GOT3 (cell line): ENCODE measurements at regions not wholly inside any gene's neighbourhood (a gene's known extent, or its start where the extent isn't known, plus 50 kb on each side); places are given as distances from the start of the nearest gene placed in this dataset.
A peak's percentile ranks its signal among the peaks of the same experiment; 100 is the strongest.

Source experiments
- DNase-seq: peaks from one replicate; lab custom pipeline; 2025; ENCODE audit warnings: mixed read lengths; lab: John Stamatoyannopoulos, UW

DNA sequence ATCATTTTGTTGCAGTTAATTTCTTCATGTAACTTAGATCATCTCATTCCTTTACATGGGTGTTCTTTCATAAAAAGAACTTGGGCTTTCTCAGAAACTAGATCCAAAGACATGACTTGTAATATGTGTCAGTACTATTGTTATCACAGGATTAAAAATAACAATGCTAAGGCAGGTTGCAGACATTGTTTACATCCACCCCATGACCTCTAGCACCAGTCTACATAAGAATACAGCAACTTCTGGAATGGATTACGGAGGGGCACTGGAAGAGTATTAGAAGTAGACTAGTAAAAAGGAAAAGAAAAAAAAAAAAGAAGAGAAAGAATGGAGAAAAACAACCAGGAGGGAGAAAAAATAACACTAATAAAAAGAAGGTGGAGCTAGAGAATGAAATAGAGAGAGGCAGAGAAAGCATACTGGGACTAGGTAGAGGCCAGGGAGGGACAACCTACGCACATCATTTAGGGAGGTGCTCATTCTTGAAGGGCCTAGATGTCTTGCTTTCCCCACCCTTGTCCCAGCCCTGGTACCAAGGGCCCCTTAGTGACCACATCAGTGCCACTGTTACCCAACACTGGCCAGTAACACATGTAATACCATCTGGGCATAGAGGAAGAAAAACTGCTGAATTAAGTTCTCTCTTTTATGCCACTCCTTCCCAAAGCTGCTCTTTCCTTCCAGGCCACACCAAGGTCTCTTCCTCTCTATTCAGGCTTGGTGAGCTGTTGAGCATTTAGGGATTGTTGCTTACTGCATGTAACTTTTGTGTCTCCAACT lies 70.6 kb upstream of the KLF7 start:
- DNase-seq: no peak

DNA sequence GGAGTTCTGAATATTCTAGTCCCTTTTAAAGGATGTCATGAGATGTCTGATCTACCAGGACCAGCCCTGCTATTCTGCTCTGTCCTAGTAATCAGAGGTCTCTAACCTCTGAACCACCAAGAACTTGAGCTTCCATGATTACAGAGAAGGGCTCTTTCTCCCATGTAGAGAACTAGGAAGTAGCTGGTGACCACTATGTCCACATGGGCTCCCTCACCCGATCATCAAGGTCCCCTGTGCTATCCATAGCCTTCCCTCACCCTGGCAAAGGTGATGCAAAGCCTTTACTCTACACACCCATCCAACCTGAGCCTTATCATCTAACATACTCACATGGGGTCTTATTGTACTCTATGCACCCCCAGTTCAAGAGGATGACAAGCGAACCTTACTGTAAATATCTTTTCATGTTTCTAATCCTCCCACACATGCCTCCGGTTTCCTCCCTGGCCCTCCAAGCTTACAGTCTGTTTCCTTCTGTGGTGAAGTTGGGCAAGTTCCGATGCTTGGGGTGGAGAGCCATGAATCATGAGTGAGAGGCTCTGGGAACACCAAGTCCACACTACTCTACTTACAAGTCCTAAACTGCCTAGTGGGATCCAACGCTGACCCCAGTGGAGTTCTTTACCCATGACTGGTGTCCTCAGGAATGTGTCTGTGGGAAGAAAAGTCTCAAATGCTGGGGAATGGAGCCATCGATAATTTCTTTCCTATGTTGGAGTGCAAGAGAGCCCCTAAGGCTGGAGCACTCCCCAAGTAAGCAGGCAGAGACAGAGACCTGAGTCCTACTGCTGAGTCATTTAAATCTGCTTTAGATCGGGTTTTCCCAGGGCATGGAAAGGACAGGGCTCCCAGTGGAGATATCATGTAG lies 73.3 kb upstream of the KLF7 start:
- DNase-seq: peak; percentile 64

DNA sequence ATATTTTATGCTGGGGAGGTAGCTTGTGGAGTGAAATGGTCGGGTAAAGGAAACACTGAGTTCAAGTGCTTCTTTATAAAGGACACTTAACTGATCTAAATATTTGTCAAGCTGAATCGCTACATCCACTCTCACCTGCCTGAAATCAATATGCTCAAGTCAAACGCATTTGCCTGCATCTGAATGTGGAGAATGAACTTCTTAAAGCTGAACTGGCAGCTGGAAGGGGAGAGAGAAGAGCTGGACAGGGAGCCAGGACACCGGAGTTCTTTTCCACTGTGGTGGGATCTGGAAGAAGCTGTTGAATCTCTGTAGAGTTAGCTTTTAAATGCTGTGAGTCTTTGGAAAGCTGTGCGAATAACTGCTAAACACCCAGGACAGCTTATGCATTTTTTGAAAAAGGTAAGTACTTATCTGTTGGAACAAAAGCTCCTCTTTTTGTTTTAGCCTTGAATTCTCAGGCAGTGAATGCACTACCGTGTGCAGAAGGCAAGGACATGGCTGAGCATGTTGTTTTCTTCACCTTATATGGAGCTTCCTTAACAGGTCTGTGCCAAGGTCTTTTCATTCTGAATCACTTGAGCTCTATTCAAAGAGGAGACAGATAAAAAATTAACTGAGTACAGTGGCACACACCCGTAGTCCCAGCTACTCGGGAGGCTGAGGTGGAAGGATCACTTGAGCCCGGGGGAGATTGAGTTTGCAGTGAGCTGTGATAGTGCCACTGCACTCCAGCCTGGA lies 74.2 kb upstream of the KLF7 start:
- DNase-seq: no peak

DNA sequence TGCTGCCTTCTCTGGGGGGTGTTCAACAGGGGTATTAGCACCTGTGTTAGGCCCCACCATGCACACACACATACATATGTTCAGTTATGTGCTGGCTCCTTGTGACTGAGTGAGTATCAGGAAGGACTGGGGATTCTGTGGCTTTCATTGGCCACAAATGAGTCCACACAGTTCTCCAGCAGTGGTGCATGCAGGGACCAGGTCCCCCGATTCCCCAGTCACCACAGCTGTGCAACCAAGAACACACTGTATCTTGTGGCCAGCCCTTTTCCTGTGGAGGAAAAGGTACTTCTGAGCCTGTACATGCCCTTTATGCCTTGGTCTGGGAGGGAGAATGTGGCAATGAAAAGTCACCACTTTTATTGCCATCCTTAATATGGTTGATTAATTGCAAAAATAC lies 74.9 kb upstream of the KLF7 start:
- no peak for DNase-seq

DNA sequence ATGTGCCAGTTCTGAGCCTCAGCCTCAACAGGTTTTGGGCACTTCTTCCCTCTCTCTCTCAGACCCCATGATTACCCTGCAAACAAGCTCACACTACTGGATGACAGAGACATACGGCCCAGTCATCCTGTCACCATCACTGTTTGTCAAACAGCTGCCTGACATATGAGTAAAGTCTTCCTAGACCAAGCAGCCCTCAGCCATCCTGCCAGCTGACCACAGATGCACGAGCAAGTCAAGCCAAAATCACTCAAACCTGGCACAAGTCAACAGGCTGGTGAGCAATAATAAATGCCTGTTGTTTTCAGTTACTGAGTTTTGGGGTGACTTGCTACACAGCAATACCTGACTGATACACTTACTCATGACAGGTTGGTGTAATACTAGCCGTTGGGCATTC lies 75.5 kb upstream of the KLF7 start:
- DNase-seq: no peak

DNA sequence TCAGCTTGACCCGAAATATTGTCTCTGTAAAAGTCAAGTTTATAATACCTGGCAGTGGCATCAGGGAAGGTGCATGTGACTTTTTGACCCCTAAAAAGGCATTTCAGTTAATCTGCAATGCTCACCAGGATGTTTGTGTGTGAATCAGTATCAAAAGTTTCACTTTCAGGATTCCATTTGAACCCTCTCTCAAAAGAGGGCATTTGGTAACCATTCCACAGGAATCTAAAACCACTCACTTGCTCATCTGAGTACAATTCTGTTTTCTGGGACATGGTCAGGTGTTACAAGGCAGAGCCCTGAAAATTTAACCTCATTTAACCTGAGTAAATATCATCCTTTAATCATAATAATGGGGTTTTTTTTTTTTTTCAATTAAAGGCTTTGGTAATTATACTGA lies 77.9 kb upstream of the KLF7 start:
- DNase-seq: no peak

DNA sequence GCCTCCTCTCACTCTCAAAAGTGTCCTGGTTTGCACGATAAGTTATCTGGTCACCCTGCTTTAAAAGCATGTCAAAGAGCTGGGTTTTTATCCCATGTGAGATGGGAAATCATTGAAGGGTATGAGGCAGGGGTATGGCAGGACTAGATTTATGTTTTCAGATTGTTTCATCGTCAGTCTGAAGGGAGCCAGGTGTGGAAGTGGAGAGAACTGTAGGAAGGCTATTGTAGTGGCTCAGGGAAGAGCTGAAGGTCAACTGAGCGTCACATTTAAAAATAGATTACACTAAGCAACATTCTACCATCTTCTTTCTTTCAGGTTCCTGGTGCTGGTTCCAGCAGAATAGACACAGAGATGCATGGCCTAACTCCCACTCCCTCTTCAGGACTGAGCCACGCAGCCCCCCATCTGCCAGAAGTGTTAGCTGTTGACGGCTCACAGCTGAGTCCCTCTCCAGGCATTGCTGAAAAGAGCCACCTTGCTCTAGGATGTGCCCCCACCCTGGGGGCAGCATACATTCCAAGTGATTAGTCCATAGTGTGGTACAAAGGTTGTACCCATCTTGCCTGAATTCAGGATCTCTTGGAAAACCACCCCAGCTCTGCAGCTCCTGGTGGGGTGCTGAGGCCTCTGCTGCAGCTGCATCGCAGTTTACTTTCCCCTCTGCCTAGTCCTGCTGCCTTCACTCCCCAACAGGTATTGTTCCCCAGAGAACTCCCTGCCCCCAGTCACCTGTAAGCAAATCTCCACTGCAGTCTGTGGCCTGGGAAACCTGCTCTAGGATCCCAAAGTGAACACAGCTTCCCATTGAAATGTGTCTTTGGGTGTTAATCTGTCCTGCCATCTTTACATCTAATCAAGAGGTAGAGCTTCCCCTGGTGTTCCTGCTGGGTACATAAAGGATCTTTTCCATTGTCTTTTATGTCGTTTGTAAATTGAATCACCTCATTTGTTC lies 79.5 kb upstream of the KLF7 start:
- DNase-seq: no peak

DNA sequence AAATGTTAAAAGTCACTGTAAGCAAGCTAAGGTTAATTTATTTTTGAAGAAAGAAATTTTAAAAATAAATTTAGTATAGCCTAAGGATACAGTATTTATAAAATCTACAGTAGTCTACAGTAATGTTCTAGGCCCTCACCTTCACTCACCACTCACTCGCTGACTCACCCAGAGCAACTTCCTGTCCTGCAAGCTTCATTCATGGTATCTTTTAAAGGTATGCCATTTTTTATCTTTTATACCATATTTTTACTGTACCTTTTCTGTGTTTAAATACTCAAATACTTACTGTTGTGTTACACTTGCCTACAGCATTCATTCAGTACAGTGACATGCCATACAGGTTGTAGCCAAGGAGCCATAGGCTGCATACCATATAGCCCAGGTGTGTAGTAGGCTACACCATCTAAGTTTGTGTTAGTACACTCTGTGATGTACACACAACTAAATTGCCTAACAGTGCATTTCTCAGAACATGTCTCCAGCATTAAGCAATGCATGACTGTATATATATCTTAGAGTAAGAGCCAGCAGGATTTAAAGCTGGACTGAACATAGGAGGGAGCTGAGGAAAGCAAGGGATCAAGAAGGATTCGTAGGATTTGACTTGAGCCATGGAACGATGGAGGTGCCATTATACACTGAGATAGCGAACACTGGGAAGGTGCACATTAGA lies 83.1 kb upstream of the KLF7 start:
- no peak for DNase-seq

DNA sequence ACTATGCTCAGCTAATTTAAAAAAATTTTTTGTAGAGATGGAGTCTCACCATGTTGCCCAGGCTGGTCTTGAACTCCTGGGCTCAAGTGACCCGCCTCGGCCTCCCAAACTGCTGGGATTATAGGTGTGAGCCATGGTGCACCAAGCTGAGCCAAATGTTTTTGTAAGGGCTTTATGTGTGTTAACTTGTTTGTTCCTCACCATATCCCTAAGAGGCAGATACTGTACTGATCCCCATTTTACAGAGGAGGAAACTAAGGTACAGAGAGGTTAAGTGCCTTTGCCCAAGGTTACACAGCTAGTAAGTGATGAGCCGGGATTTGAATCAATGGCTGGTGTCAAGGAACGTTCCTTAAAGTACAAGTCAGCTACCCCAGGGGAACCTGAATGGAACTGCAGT lies 85.3 kb upstream of the KLF7 start:
- no peak for DNase-seq

DNA sequence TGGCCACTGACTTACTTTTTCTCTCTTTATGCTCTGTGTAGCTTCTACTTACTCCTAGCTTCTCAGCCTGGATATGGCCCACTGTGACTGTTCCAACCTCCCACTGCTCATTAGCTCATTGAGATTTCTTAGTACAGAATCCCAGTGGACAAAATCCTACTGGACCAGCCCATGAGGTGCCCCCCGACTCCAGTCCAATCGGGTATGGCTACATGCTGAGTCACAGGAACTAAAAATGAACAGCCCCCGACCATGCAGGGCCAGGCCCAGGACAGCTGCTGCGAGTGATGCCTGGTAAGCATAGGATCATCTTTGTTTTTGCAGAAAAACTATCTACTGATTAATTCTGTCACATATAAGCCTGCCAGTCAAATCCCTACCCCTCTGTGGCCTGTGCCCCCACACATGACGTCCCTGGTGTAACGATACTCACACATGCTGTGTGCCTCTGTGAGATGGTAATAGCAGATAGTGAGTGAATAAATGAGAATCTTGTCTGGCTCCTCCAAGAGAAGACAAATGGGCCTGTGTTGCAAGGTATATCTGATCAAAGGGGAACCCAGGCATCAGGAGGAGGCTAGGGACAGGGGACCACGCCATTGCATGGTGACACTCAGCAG lies 85.9 kb upstream of the KLF7 start:
- DNase-seq: no peak

DNA sequence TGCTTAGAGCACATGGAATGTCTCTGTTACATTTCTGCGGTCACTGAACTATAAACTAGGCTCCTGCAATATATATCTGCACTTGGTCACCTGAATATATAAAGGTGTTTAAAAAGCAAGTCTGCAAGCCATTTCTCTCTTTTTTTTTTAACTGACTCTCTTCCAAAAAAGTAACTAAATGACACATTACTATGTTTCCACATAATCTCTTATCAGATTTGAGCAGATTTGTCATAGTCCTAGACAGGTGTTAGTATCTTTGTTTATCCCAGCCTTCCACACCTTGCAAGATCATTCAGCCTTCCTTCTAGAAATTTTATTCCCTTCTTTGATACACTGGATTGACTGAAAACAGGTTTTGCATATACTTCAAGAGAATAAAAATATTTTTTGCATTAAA lies 86.7 kb upstream of the KLF7 start:
- DNase-seq: no peak

DNA sequence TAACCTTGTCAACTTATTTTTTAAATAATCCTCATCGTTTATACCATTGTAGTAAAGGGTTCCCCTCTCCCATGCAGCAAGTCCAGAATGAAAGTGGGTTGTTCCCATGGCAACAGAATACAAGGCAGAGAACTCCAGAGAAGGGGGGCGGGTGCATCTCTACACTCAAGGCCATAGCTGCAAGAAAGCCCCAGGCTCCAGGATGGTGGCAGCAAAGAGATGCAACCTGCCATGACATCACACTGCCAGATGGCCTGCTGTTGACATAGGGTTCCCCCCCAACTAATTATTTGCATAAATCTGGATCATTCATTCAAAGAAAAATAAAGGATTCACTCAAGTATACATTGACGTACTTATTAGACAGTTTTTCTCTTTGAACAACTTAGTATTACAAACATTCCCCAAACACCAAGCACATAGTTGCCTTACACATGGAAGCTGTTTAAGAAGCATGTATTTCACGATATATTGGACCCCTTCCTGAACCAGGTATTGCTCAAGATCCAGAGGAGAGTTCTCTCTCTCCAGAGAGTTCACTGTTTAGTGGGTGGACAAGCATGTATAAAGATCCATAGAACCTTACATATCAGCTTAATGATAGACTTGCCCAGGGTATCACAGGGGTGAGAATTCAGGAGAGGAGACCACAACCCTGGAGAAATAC lies 87.4 kb upstream of the KLF7 start:
- no peak for DNase-seq

DNA sequence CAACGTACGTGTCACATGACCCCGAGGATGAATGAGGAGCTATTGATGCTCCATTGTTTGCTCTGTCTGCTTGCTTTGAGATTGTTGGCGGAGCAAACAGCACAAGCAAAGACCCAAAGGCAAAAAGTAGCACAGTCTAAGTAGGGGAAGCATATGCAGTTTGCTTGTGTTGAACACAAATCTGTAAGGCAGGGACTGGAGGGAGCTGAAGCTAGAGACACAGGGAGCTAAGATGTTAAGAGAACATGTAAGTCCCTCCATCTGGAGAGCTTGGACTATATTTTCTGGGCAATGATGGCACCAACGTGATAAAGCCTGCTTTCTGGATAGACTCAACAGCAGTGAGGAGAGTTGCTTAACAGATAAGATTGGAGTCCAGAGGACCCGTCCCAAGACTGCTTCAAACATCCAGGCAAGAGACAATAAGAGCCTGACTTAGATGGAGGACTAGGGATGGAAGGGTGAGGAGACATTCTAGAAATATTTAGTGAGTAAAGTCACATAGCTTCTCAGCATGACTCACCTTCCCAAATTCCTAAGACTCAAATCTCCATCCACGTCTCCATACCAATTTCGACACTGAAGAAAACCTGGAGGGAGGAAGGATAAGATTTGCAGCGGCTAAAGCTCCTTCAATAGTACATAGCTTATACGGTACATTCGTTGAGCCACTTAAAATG lies 88.1 kb upstream of the KLF7 start:
- no peak for DNase-seq

DNA sequence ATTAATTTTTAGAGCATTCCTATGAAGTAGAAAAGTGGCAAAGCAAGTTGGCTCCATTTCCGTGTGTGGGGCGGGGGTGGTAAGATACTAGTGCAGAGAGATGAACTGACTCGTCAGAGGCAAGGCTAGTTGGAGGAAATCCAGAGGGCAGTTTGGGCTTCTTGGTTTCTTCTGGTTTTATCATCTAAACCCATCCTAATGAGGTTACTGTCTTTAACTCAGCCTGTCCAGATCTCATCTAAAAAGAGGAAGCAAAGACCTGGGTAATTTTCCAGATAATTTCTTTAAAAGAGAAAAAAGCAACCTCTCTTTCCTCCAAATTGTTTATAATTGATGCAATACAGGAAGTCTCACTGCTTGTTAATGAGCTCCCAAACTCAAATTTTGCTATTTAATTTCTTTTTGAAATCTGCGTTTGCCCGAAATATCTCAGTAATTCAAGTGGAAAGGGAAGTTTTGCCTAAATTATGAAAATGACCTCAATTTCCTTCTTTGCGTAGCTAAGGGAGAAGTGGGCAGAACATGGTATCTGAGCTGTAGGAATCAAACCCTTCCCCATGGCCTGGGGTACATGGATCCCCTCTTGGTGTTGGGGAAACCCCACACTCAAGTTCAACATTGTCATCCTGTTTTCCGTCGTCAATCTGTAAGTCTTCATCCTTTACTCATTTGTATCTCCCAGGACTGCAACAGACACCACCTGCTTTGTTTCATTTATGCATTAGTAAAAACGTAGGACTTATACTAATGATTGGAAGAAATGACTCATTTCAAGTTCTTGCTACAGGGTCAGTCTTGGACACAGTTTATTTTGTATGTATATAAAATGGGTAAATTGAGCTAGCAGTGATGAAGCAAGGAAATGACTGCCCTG lies 89.1 kb upstream of the KLF7 start:
- no peak for DNase-seq

DNA sequence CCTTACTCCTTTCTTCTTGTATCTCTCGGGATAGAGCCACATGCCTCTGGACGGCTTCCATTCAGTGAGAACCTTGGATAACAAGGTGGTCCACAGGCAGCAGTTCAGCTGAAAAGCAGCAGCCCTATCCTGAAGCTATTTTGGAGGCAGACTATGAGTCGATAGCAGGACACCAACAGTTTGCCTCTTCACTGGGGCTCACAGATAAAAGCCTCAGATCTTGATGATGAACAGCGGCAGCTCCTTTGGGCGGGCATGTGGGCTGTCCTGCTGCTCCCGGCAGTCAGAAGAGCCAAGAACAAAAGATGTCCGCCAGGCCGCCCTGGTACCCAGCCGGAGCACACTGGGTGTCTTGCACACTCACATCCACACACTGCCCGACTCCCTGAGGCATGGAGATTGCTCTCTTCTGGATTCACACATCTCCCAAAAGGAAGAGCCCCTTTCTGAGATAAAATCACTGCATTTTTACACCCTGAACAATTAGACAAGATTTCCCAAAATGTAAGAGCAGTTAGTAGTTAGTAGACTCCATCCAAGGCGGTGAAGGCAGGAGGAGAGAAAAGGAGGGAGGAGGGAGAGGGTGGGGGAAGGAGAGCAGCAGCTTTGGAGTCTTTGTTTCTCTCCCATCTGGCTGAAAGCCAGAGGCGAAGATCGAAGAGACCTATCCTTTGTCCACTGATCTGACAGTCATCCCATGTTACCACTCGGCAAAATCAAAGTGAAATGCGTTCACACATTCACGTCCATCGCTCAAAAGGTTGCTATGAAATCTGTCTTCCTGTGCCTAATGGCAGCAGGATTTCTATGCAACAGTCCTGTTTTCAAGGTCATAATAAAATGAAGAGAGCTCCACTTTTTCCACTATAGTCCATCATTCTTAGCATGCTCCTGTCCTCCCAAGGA lies 90.1 kb upstream of the KLF7 start:
- DNase-seq: no peak

DNA sequence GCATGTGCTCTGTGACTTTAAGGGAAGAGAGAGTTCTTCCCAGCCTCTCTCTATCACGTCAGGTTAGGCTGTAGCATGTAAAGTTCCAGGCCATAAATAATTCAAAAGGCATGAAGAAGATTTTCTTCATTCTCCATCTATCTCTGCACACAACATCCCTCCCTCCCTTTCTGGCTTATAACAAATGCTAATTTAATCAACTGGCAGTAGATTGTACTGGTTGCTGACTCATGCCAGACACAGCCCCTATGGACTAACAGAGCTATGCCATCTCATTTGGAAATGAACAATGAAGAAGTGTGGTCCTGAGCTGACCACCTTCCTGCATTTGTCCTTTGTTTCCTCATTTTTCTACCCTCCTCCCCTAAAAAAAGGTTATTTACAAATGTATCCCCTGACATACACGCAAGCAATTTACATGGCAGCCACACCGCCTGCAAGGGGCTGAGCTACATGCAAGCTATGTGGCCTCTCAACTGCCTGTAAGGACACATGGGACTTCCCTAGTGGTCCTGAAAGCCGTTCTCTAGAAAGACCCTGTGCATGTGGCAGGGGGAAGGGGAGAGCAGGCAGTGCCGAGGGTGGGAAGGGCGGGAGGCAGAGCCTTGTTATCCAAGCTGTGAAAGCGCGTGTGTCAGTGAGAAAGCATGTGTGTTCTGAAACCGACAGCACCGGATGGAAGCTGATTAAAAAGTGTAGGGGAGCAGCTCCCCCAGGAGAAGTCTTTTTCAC lies 90.9 kb upstream of the KLF7 start:
- DNase-seq: no peak
